NB4 (cell line): ENCODE measurements at regions not wholly inside any gene's neighbourhood (a gene's known extent, or its start where the extent isn't known, plus 50 kb on each side); places are given as distances from the start of the nearest gene placed in this dataset.

Source experiments
- DNase-seq: peaks from one replicate; pipeline ENCODE4 v3.0.0; 2010; ENCODE audit warnings: low read depth
- H3K4me3 ChIP-seq: one replicate; pipeline ENCODE4 v1.5.1; 2011; ENCODE audit warnings: mild to moderate bottlenecking, low read depth, low read length, moderate library complexity
- MYC ChIP-seq: IDR thresholded peaks from 2 replicates; pipeline ENCODE4 v1.6.1; 2011; ENCODE audit warnings: low read depth, low read length
- POLR2A ChIP-seq: IDR thresholded peaks from 2 replicates; pipeline ENCODE4 v1.6.1; 2011; ENCODE audit warnings: mild to moderate bottlenecking; ENCODE audit not compliant: insufficient read length; ENCODE audit errors: extremely low read depth
- TF ChIP-seq, protein P1 (sequence below): IDR thresholded peaks from 2 replicates; pipeline ENCODE4 v1.6.1; 2011; ENCODE audit warnings: low read depth, low read length
- TF ChIP-seq, protein P2 (sequence below): IDR thresholded peaks from one replicate; pipeline ENCODE4 v1.5.1; 2012; ENCODE audit warnings: low read depth, low read length

GRCh38 chr3:188976407-188976806, 195.4 kb upstream of the TPRG1 start:
- no peak for TF ChIP-seq POLR2A
- H3K4me3 ChIP-seq, result no peak overlapping the region
- DNase-seq, result no peak

DNA sequence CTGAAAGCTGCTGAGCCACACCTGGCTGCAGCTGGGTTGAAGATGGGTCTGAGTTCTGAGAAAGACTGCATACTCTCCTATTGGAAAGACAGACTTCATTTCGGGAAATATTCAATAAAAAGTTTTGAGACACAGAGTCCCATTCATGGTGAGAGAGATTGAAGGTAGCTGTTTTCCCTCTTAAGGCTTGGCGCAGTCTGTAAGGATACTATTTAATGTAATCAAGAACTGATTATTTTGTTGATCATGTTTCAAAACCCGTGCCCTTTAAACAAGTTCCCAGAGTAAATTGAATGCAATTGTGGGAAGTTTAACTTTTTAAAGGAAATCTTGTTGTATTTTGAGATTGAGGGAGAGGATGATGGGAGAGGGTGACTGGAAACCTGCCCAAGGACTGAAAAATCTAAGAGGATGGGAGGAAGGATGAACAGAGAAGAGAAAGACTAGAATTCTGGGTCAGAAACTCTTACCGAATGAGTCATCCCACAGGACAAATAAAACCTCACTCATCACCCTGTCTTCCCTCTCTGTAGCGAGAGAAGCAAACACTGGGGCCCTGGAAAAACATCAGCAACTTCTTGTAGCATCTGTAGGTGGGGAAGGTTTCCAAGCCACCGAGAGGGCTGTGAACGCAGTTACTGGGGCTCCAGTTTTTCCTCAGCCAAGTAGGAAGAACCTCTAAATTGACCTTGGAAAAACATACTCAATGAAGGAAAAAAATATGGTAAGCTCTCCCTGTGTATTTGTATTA, 193.2 kb upstream of the TPRG1 start:
- DNase-seq, result no peak
- no peak overlapping the region for H3K4me3 ChIP-seq
- TF ChIP-seq, protein P1, sequence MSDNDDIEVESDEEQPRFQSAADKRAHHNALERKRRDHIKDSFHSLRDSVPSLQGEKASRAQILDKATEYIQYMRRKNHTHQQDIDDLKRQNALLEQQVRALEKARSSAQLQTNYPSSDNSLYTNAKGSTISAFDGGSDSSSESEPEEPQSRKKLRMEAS, result no peak
- TF ChIP-seq MYC, result no peak
- TF ChIP-seq, protein P2, sequence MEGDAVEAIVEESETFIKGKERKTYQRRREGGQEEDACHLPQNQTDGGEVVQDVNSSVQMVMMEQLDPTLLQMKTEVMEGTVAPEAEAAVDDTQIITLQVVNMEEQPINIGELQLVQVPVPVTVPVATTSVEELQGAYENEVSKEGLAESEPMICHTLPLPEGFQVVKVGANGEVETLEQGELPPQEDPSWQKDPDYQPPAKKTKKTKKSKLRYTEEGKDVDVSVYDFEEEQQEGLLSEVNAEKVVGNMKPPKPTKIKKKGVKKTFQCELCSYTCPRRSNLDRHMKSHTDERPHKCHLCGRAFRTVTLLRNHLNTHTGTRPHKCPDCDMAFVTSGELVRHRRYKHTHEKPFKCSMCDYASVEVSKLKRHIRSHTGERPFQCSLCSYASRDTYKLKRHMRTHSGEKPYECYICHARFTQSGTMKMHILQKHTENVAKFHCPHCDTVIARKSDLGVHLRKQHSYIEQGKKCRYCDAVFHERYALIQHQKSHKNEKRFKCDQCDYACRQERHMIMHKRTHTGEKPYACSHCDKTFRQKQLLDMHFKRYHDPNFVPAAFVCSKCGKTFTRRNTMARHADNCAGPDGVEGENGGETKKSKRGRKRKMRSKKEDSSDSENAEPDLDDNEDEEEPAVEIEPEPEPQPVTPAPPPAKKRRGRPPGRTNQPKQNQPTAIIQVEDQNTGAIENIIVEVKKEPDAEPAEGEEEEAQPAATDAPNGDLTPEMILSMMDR, result no peak

GRCh38 chr3:188979248-188979647, 192.5 kb upstream of the TPRG1 start:
- no peak for DNase-seq
- TF ChIP-seq MYC (no peak), POLR2A (no peak)
- TF ChIP-seq, protein P1, result no peak
- TF ChIP-seq, protein P2, result no peak
- H3K4me3 ChIP-seq, result no peak overlapping the region

- no peak for TF ChIP-seq POLR2A
- H3K4me3 ChIP-seq, result no peak overlapping the region
- DNase-seq, result no peak
Observed at GRCh38 chr3:188979669-188980310, 192.0 kb upstream of the TPRG1 start.

DNA sequence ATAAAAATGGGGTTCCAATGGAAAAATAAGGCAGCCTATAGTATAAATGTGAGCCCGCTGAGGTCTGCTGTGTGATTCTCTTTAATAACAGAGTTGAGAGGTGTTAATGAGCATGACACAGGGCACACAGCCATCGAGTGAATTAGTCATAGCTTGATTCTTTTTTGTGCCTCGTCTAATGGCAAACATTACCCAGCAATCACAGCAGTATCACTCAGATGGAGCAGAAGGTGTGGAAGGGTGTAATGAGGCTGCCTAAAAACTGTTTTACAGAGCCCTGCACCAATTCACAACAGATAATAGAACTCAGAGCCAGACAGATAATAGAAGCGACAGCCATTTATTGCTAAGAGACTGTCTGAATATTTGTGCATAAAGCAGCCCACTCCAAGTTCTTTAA, 178.6 kb upstream of the TPRG1 start:
- TF ChIP-seq, protein P1, result no peak
- no peak for TF ChIP-seq POLR2A
- no peak for TF ChIP-seq MYC
- TF ChIP-seq, protein P2, result no peak
- no peak overlapping the region for H3K4me3 ChIP-seq
- DNase-seq, result no peak

GRCh38 chr3:189001559-189001958, 170.2 kb upstream of the TPRG1 start:
- no peak overlapping the region for H3K4me3 ChIP-seq
- no peak for TF ChIP-seq POLR2A
- no peak for TF ChIP-seq MYC
- TF ChIP-seq, protein P1, result no peak
- TF ChIP-seq, protein P2, result no peak
- DNase-seq, result no peak

DNA sequence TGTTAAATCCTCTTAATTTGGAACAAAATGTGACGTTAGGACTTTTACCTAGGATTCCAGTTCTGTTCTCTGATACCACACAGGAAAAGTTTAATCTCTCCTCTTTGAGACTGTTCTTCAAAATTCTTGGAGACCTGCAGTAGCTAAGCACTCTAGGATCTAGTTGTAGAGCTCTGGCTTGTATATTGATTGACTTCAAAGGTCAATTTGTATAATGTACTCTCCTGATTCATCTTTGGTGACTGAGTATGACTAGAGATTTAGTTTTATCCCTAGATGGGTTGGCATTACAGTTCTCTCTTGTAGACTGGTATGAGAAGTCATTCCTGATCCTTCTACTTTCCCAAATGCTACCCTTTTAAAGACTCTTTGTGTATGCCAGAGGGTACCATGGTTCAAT, 168.4 kb upstream of the TPRG1 start:
- H3K4me3 ChIP-seq, result no peak overlapping the region
- TF ChIP-seq MYC (no peak), POLR2A (no peak)
- TF ChIP-seq, protein P1, result no peak
- TF ChIP-seq, protein P2, result no peak
- DNase-seq, result no peak
